GM12878 (cell line): ENCODE measurements at regions not wholly inside any gene's neighbourhood (a gene's known extent, or its start where the extent isn't known, plus 50 kb on each side); places are given as distances from the start of the nearest gene placed in this dataset.

Source experiments
- ATAC-seq: fragments of 200-7000 bp; cut with Tn5 transposase; 3 replicates; pipeline ENCODE4 v1.9.1; 2020; ENCODE audit warnings: mild to moderate bottlenecking, moderate library complexity
- BruUV-seq: library from RNA; stranded (reverse); fragments of 400-500 nt; replicated peaks from 2 replicates; lab custom pipeline; 2021; lab: Mats Ljungman, UMichigan
- CTCF ChIA-PET: fragments of 300-600 bp; sonication (Branson Sonifier 250); formaldehyde crosslinking; extraction: SDS; loops from one replicate; lab custom pipeline; 2021; ENCODE audit warnings: inconsistent platforms; lab: Yijun Ruan, JAX
- POLR2A ChIA-PET: fragments of 350-600 bp; formaldehyde crosslinking; extraction: SDS; loops from one replicate; lab custom pipeline; 2021; ENCODE audit warnings: inconsistent platforms; lab: Charles Lee
- RAD21 ChIA-PET: fragments of 300-600 bp; sonication (Branson Sonifier 250); formaldehyde crosslinking; loops from one replicate; lab custom pipeline; 2023; ENCODE audit warnings: antibody characterized with exemption; ENCODE audit not compliant: unreplicated experiment; lab: Charles Lee
- SMC1A ChIA-PET: fragments of 300-600 bp; sonication (Branson Sonifier 250); formaldehyde crosslinking; loops from one replicate; lab custom pipeline; 2023; ENCODE audit not compliant: unreplicated experiment, uncharacterized antibody; lab: Charles Lee
- DNase-seq: peaks from one replicate; pipeline ENCODE4 v3.0.0-alpha.2; 2011; ENCODE audit warnings: low read depth, low spot score
- FAIRE-seq: peaks from 3 replicates; lab custom pipeline; 2011; peaks lifted over from hg19 to GRCh38; lab: Jason Lieb, UNC
- H2AFZ ChIP-seq: 2 replicates; pipeline ENCODE4 v1.6.0; 2011; ENCODE audit warnings: low read depth, low read length, control low read depth; ENCODE audit not compliant: control insufficient read depth
- H3K27ac ChIP-seq: 2 replicates; pipeline ENCODE4 v1.5.1; 2011; ENCODE audit warnings: control low read depth; ENCODE audit not compliant: control insufficient read depth, insufficient read depth
- H3K27me3 ChIP-seq, 2 experiments: replicated peaks in 1 of 2; 2 replicates each; pipeline versions ENCODE4 v1.6.0 to v1.6.1; 2011; ENCODE audit warnings: low read length in 1 of 2; ENCODE audit not compliant: control insufficient read depth in 2 of 2, insufficient read depth in 2 of 2
- H3K36me3 ChIP-seq, 2 experiments: 2 replicates each; pipeline ENCODE4 v1.5.1; 2011; ENCODE audit warnings: low read length in 1 of 2; ENCODE audit not compliant: control insufficient read depth in 2 of 2, insufficient read depth in 2 of 2
- H3K4me1 ChIP-seq: 2 replicates; pipeline ENCODE4 v1.6.1; 2011; ENCODE audit warnings: mild to moderate bottlenecking, low read length, moderate library complexity, mixed read lengths; ENCODE audit not compliant: control insufficient read depth, insufficient read depth
- H3K4me2 ChIP-seq: 2 replicates; pipeline ENCODE4 v1.6.0; 2011; ENCODE audit warnings: control low read depth; ENCODE audit not compliant: control insufficient read depth, insufficient read depth
- H3K4me3 ChIP-seq: fragments of 200-600 bp; sonication (generic); 2 replicates; pipeline ENCODE4 v1.5.1; 2016
- H3K79me2 ChIP-seq: 2 replicates; pipeline ENCODE4 v1.6.0; 2011; ENCODE audit warnings: low read length; ENCODE audit not compliant: control insufficient read depth, insufficient read depth
- H3K9ac ChIP-seq: 2 replicates; pipeline ENCODE4 v1.8.0; 2011; ENCODE audit warnings: low read length, control low read depth, mixed read lengths; ENCODE audit not compliant: control insufficient read depth, insufficient read depth
- H3K9me3 ChIP-seq: replicated peaks from 3 replicates; pipeline ENCODE4 v1.5.1; 2011; ENCODE audit warnings: mild to moderate bottlenecking, low read length; ENCODE audit not compliant: control insufficient read depth, insufficient read depth
- H4K20me1 ChIP-seq: 2 replicates; pipeline ENCODE4 v1.6.0; 2011; ENCODE audit not compliant: control insufficient read depth, insufficient read depth
- BHLHE40 ChIP-seq, 2 experiments: fragments of 450-650 bp in 1 of 2; IDR thresholded peaks; 2 replicates each; pipeline ENCODE4 v1.6.1; 2011 to 2017; ENCODE audit warnings: low read depth in 2 of 2, borderline replicate concordance in 1 of 2, improper control_type of control experiment in 1 of 2, low read length in 1 of 2, mild to moderate bottlenecking in 1 of 2
- CHD1 ChIP-seq: IDR thresholded peaks from 2 replicates; pipeline ENCODE4 v1.6.1; 2012; ENCODE audit warnings: low read depth, low read length, improper control_type of control experiment
- IKZF1 ChIP-seq: fragments of 450-650 bp; conservative IDR thresholded peaks from 2 replicates; pipeline ENCODE4 v1.6.1; 2017; ENCODE audit warnings: antibody characterized with exemption, mild to moderate bottlenecking
- IRF4 ChIP-seq: IDR thresholded peaks from 2 replicates; pipeline ENCODE4 v1.6.1; 2011; ENCODE audit warnings: low read depth, low read length
- KAT2A ChIP-seq: conservative IDR thresholded peaks from 2 replicates; pipeline ENCODE4 v1.6.1; 2011; ENCODE audit warnings: low read depth, low read length; ENCODE audit not compliant: control insufficient read depth
- MTA2 ChIP-seq: fragments of 450-650 bp; IDR thresholded peaks from 2 replicates; pipeline ENCODE4 v1.6.1; 2016; ENCODE audit warnings: low read depth, mild to moderate bottlenecking, moderate library complexity
- NFIC ChIP-seq: IDR thresholded peaks from 2 replicates; pipeline ENCODE4 v1.6.1; 2012; ENCODE audit warnings: low read depth, mild to moderate bottlenecking, inconsistent platforms, low read length, moderate library complexity
- NFYB ChIP-seq: IDR thresholded peaks from 2 replicates; pipeline ENCODE4 v1.6.1; 2011; ENCODE audit warnings: low read depth, mild to moderate bottlenecking, low read length, improper control_type of control experiment, moderate library complexity; ENCODE audit not compliant: insufficient read depth
- NR2C1 ChIP-seq: fragments of 450-650 bp; IDR thresholded peaks from 2 replicates; pipeline ENCODE4 v1.6.1; 2017; ENCODE audit warnings: antibody characterized with exemption, mild to moderate bottlenecking, moderate library complexity
- POLR2A ChIP-seq: IDR thresholded peaks from 2 replicates; pipeline ENCODE4 v1.6.1; 2011; ENCODE audit warnings: low read depth, mild to moderate bottlenecking, low read length
- RELA ChIP-seq: fragments of 450-650 bp; IDR thresholded peaks from 2 replicates; pipeline ENCODE4 v1.8.0; 2014; ENCODE audit warnings: borderline replicate concordance; ENCODE audit not compliant: partially characterized antibody
- SMC3 ChIP-seq: IDR thresholded peaks from 2 replicates; pipeline ENCODE4 v1.6.1; 2011; ENCODE audit warnings: low read length, improper control_type of control experiment, borderline replicate concordance
- SRF ChIP-seq, 2 experiments: IDR thresholded peaks; 2 replicates each; pipeline ENCODE4 v1.6.1; 2011; ENCODE audit warnings: low read depth in 2 of 2, low read length in 2 of 2, mild to moderate bottlenecking in 1 of 2, moderate library complexity in 1 of 2
- TAF1 ChIP-seq: IDR thresholded peaks from 2 replicates; pipeline ENCODE4 v1.6.1; 2011; ENCODE audit warnings: mild to moderate bottlenecking, low read depth, low read length, borderline replicate concordance
- YBX1 ChIP-seq: fragments of 450-650 bp; IDR thresholded peaks from 2 replicates; pipeline ENCODE4 v1.6.1; 2016; ENCODE audit warnings: antibody characterized with exemption
- WGBS: methylation state at CpG from one replicate; pipeline ENCODE4 v1.1.6; 2016; ENCODE audit warnings: low lambda C conversion rate; ENCODE audit not compliant: insufficient replicate concordance, insufficient coverage; ENCODE audit errors: missing lambda C conversion rate; 5-methylcytosine and 5-hydroxymethylcytosine counted together
- in situ Hi-C: fragments of 300-500 bp; cut with MboI; formaldehyde crosslinking; loops from 9 replicates; pipeline ENCODE4 v1.14.3; 2018; ENCODE audit warnings: mixed read lengths
- intact Hi-C: fragments of 100-400 bp; cut with micrococcal nuclease; formaldehyde crosslinking; loops from one replicate; pipeline ENCODE4 v1.14.2; 2022; ENCODE audit not compliant: unreplicated experiment
- TF ChIP-seq, protein P1 (sequence below): fragments of 450-650 bp; conservative IDR thresholded peaks from 2 replicates; pipeline ENCODE4 v1.6.1; 2017; ENCODE audit warnings: mild to moderate bottlenecking, moderate library complexity
- TF ChIP-seq, protein P2 (sequence below): fragments of 450-650 bp; IDR thresholded peaks from 2 replicates; pipeline ENCODE4 v1.6.1; 2014; ENCODE audit warnings: mild to moderate bottlenecking

GRCh38 chr10:6881987-6882386, 301.9 kb upstream of the PRKCQ start:
- H3K36me3 ChIP-seq: no peaks in the 10 kb centered on the region
- BruUV-seq: no TSS peak
- TF ChIP-seq YBX1 (no peak), POLR2A (no peak), CHD1 (no peak), SMC3 (no peak), MTA2 (no peak), NFYB (no peak), RELA (no peak), NR2C1 (no peak), TAF1 (no peak)
- no peaks in the 10 kb centered on the region; the same call in 1 of the 2 replicates for H3K4me1 ChIP-seq
- intact Hi-C loops (no loop called here), in situ Hi-C loops (no loop called here)
- CTCF ChIA-PET: interaction anchor here (1.2 kb wide), 1 partner anchor 13 kb away, joined by 3 read pairs; no protein-coding TSS in a partner anchor
- 0% methylated on average over 1 of the region's 1 CpG for WGBS
- FAIRE-seq (no peak), ATAC-seq (no peak), DNase-seq (no peak)
- 0 out of 4 replicates have a peak, but pooled peaks cover 0 to 7% of the 10 kb centered on the region in 2 experiments for H3K27me3 ChIP-seq
- H3K4me3 ChIP-seq: no peak overlapping the region
- POLR2A ChIA-PET: no interaction called here
- no peak overlapping the region for H3K9ac ChIP-seq
- H4K20me1 ChIP-seq: no peaks in the 10 kb centered on the region
- no peak overlapping the region for H3K27ac ChIP-seq
- no peak overlapping the region for H2AFZ ChIP-seq
- SMC1A ChIA-PET: interaction anchor here (1.0 kb wide), 1 partner anchor 38 kb away, joined by 3 read pairs; no protein-coding TSS in a partner anchor
- H3K79me2 ChIP-seq: no peaks in the 10 kb centered on the region
- no peaks in the 10 kb centered on the region for H3K9me3 ChIP-seq
- no peak overlapping the region for H3K4me2 ChIP-seq
- RAD21 ChIA-PET: no interaction called here

- Histone ChIP-seq H3K4me1 (no peaks in the 10 kb centered on the region), H3K9me3 (no peaks in the 10 kb centered on the region), H3K4me2 (no peak overlapping the region), H3K79me2 (no peaks in the 10 kb centered on the region), H3K4me3 (no peak overlapping the region), H3K36me3 (no peaks in the 10 kb centered on the region), H2AFZ (no peak overlapping the region), H4K20me1 (no peaks in the 10 kb centered on the region), H3K9ac (no peak overlapping the region), H3K27ac (no peak overlapping the region), H3K27me3 (peaks cover 0 to 12% of the 10 kb centered on the region in 2 experiments; a peak in 2 of 4 replicates)
- ATAC-seq (no peak), FAIRE-seq (no peak), DNase-seq (no peak)
- BruUV-seq: no TSS peak
- intact Hi-C loops: no loop called here
- in situ Hi-C loops: no loop called here
- ChIA-PET CTCF (interaction anchor here (0.9 kb wide), 1 partner anchor 9 kb away, joined by 3 read pairs; no protein-coding TSS in a partner anchor), RAD21 (no interaction called here), POLR2A (no interaction called here), SMC1A (no interaction called here)
- WGBS: 23% methylated on average over 11 of the region's 11 CpGs
- TF ChIP-seq KAT2A: no peak
- TF ChIP-seq NFIC: no peak
- TF ChIP-seq IRF4: no peak
- TF ChIP-seq BHLHE40 (IDR thresholded peaks at IDR 0.05; ENCODE audit: borderline replicate concordance in 1 of 2, low read depth in 2 of 2, low read length in 1 of 2): no peak
- no peak for TF ChIP-seq SRF (IDR thresholded peaks at IDR 0.05; ENCODE audit: low read depth in 2 of 2, low read length in 2 of 2)
- TF ChIP-seq, protein P1, sequence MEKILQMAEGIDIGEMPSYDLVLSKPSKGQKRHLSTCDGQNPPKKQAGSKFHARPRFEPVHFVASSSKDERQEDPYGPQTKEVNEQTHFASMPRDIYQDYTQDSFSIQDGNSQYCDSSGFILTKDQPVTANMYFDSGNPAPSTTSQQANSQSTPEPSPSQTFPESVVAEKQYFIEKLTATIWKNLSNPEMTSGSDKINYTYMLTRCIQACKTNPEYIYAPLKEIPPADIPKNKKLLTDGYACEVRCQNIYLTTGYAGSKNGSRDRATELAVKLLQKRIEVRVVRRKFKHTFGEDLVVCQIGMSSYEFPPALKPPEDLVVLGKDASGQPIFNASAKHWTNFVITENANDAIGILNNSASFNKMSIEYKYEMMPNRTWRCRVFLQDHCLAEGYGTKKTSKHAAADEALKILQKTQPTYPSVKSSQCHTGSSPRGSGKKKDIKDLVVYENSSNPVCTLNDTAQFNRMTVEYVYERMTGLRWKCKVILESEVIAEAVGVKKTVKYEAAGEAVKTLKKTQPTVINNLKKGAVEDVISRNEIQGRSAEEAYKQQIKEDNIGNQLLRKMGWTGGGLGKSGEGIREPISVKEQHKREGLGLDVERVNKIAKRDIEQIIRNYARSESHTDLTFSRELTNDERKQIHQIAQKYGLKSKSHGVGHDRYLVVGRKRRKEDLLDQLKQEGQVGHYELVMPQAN: no peak
- no peak for TF ChIP-seq IKZF1
- TF ChIP-seq, protein P2, sequence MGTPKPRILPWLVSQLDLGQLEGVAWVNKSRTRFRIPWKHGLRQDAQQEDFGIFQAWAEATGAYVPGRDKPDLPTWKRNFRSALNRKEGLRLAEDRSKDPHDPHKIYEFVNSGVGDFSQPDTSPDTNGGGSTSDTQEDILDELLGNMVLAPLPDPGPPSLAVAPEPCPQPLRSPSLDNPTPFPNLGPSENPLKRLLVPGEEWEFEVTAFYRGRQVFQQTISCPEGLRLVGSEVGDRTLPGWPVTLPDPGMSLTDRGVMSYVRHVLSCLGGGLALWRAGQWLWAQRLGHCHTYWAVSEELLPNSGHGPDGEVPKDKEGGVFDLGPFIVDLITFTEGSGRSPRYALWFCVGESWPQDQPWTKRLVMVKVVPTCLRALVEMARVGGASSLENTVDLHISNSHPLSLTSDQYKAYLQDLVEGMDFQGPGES: no peak
Measured at GRCh38 chr10:6877722-6878392, 297.8 kb upstream of the PRKCQ start.
